Transverse colon (tissue), 4 donors: ENCODE measurements at regions not wholly inside any gene's neighbourhood (a gene's known extent, or its start where the extent isn't known, plus 50 kb on each side); places are given as distances from the start of the nearest gene placed in this dataset.
"Not testable (repeated sequence)": the region's sequence is repeated elsewhere in the genome, so short reads cannot be mapped to it uniquely, and the experiment has no call there.

Experiments
- DNase-seq: peaks from one replicate; pipeline ENCODE4 v3.0.0-alpha.2; 2019
- H3K27ac ChIP-seq, 4 donors: fragments of 200-600 bp; sonication (generic); 2 replicates each; pipeline ENCODE4 v1.5.1; 2016 to 2018; ENCODE audit warnings: inconsistent platforms in 4 of 4
- H3K27me3 ChIP-seq: fragments of 200-600 bp; sonication (generic); 2 replicates; pipeline ENCODE4 v1.5.1; 2017; ENCODE audit warnings: inconsistent platforms
- H3K36me3 ChIP-seq, 4 donors: fragments of 200-600 bp; sonication (generic); 2 replicates each; pipeline ENCODE4 v1.5.1; 2017 to 2019; ENCODE audit warnings: inconsistent platforms in 4 of 4
- H3K4me1 ChIP-seq, 4 donors: fragments of 200-600 bp; sonication (generic); 2 replicates each; pipeline ENCODE4 v1.5.1; 2017 to 2020; ENCODE audit warnings: inconsistent platforms in 4 of 4
- H3K4me3 ChIP-seq, 4 donors: fragments of 200-600 bp; sonication (generic); 1 replicate in 1 of 4; 2 replicates in 3 of 4; pipeline versions ENCODE4 v1.5.1 to v1.6.1; 2017 to 2019; ENCODE audit warnings: inconsistent platforms in 4 of 4
- H3K9me3 ChIP-seq, 2 donors: fragments of 200-600 bp; sonication (generic); 2 replicates each; pipeline ENCODE4 v1.5.1; 2017 to 2019; ENCODE audit warnings: inconsistent platforms in 2 of 2
- CTCF ChIP-seq, 5 experiments: fragments of 200-600 bp in 3 of 5; fragments of 450-650 bp in 2 of 5; sonication (generic) in 3 of 5; IDR thresholded peaks; 1 replicate in 2 of 5; 2 replicates in 3 of 5; pipeline ENCODE4 v1.5.1; 2016 to 2017; ENCODE audit warnings: antibody characterized with exemption in 5 of 5, inconsistent platforms in 3 of 5, mild to moderate bottlenecking in 2 of 5, moderate library complexity in 1 of 5
- EP300 ChIP-seq: sonication (generic); formaldehyde crosslinking; IDR thresholded peaks from one replicate; pipeline ENCODE4 v1.6.1; 2017; ENCODE audit warnings: antibody characterized with exemption, low read depth
- POLR2A ChIP-seq: fragments of 450-650 bp; IDR thresholded peaks from one replicate; pipeline ENCODE4 v1.6.1; 2016; ENCODE audit warnings: antibody characterized with exemption, mild to moderate bottlenecking, moderate library complexity
- POLR2AphosphoS5 ChIP-seq, 3 donors: sonication (generic); formaldehyde crosslinking; IDR thresholded peaks; one replicate each; pipeline ENCODE4 v1.6.1; 2016; ENCODE audit warnings: antibody characterized with exemption in 3 of 3
- WGBS, 2 donors: methylation state at CpG; one replicate each; pipeline ENCODE4 v1.1.5; 2018; ENCODE audit warnings: low coverage in 1 of 2; 5-methylcytosine and 5-hydroxymethylcytosine counted together
- in situ Hi-C, 4 donors: fragments of 200-750 bp; cut with MboI; loops; one replicate each; pipeline versions ENCODE4 v1.15.0 to v1.15.1; 2017; ENCODE audit warnings: low sequenced_read_pairs in 3 of 4, low pct_ligation_motif_present in 1 of 4, low pct_unique_long_range_greater_than_20kb in 1 of 4
- intact Hi-C: fragments of 100-400 bp; cut with DNase I; formaldehyde crosslinking; loops from one replicate; pipeline ENCODE4 v1.15.1; 2023; ENCODE audit warnings: low total_unique reads

- WGBS, 2 donors: 58 to 93% methylated on average over 1 of the region's 1 CpG
- Histone ChIP-seq H3K27me3 (no peaks in the 10 kb centered on the region), H3K9me3 (no peaks in the 10 kb centered on the region), H3K4me3 (no peak overlapping the region), H3K27ac (no peak overlapping the region), H3K4me1 (no peaks in the 10 kb centered on the region), H3K36me3 (no peaks in the 10 kb centered on the region)
- DNase-seq: no peak
- intact Hi-C loops (no loop called here), in situ Hi-C loops (no loop called here)
- TF ChIP-seq POLR2AphosphoS5 (IDR thresholded peaks at IDR 0.05) (no peak), CTCF (IDR thresholded peaks at IDR 0.05) (no peak), POLR2A (no peak), EP300 (no peak)
Observed at GRCh38 chr5:113760486-113760885, 247.0 kb downstream of the YTHDC2 start.

GRCh38 chr5:113761594-113761993, 248.1 kb downstream of the YTHDC2 start:
- no peaks in the 10 kb centered on the region for H3K9me3 ChIP-seq
- no peaks in the 10 kb centered on the region for H3K27me3 ChIP-seq
- no peaks in the 10 kb centered on the region for H3K36me3 ChIP-seq
- in situ Hi-C loops (no loop called here), intact Hi-C loops (no loop called here)
- TF ChIP-seq POLR2A: no peak
- no peak for TF ChIP-seq CTCF (IDR thresholded peaks at IDR 0.05)
- TF ChIP-seq EP300: no peak
- no peak for TF ChIP-seq POLR2AphosphoS5 (IDR thresholded peaks at IDR 0.05)
- no peaks in the 10 kb centered on the region for H3K4me1 ChIP-seq
- no peak for DNase-seq
- H3K4me3 ChIP-seq: no peak overlapping the region
- no peak overlapping the region for H3K27ac ChIP-seq
- 78 to 87% methylated on average over 1 of the region's 1 CpG for WGBS, 2 donors

GRCh38 chr5:113764382-113764781, 250.9 kb downstream of the YTHDC2 start:
- no peaks in the 10 kb centered on the region for H3K36me3 ChIP-seq
- H3K9me3 ChIP-seq: peaks cover 9 to 12% of the 10 kb centered on the region in 2 donors
- intact Hi-C loops (no loop called here), in situ Hi-C loops (no loop called here)
- no peak overlapping the region for H3K4me3 ChIP-seq
- no peak for TF ChIP-seq EP300
- no peak for TF ChIP-seq POLR2A
- TF ChIP-seq CTCF (IDR thresholded peaks at IDR 0.05): no peak
- no peak for TF ChIP-seq POLR2AphosphoS5 (IDR thresholded peaks at IDR 0.05)
- no peak for DNase-seq
- no peak overlapping the region for H3K27ac ChIP-seq
- no peaks in the 10 kb centered on the region for H3K4me1 ChIP-seq
- H3K27me3 ChIP-seq: no peaks in the 10 kb centered on the region

- H3K9me3 ChIP-seq: peaks cover 9 to 12% of the 10 kb centered on the region in 2 donors
- DNase-seq, H3K27ac ChIP-seq, H3K4me3 ChIP-seq, intact Hi-C loops, H3K27me3 ChIP-seq, H3K4me1 ChIP-seq, H3K36me3 ChIP-seq, in situ Hi-C loops: not testable (repeated sequence)
- 43 to 80% methylated on average over 2 of the region's 2 CpGs for WGBS, 2 donors
Observed at GRCh38 chr5:113766827-113767226, 253.3 kb downstream of the YTHDC2 start.

GRCh38 chr5:113770648-113771047, 257.2 kb downstream of the YTHDC2 start:
- Histone ChIP-seq H3K4me3 (no peak overlapping the region), H3K27me3 (no peaks in the 10 kb centered on the region), H3K4me1 (no peaks in the 10 kb centered on the region), H3K27ac (no peak overlapping the region), H3K9me3 (peaks cover 9 to 12% of the 10 kb centered on the region in 2 donors), H3K36me3 (no peaks in the 10 kb centered on the region)
- in situ Hi-C loops (no loop called here), intact Hi-C loops (no loop called here)
- no peak for TF ChIP-seq POLR2A
- no peak for TF ChIP-seq EP300
- no peak for TF ChIP-seq POLR2AphosphoS5 (IDR thresholded peaks at IDR 0.05)
- TF ChIP-seq CTCF (IDR thresholded peaks at IDR 0.05): no peak
- 51 to 69% methylated on average over 2 to 3 of the region's 3 CpGs for WGBS, 2 donors
- no peak for DNase-seq
